ENCODE measurements at regions not wholly inside any gene's neighbourhood (a gene's known extent, or its start where the extent isn't known, plus 50 kb on each side); places are given as distances from the start of the nearest gene placed in this dataset.

GRCh38 chr2:15810477-15811150, 129.7 kb upstream of the MYCN start:
- no peak for TF ChIP-seq CTCF (conservative IDR thresholded peaks at IDR 0.05 in 1 of 2, IDR thresholded peaks at IDR 0.05 in 1 of 2; ENCODE audit: low read depth in 1 of 2, low read length in 2 of 2)
- TF ChIP-seq EZH2 (IDR thresholded peaks at IDR 0.05; ENCODE audit: low read length, missing control alignments): no peak
